H1 (cell line): ENCODE measurements at regions not wholly inside any gene's neighbourhood (a gene's known extent, or its start where the extent isn't known, plus 50 kb on each side); places are given as distances from the start of the nearest gene placed in this dataset.

Experiments used
- ASH2L ChIP-seq: fragments of 200-600, 300-600 bp; sonication (generic); IDR thresholded peaks from one replicate; pipeline ENCODE4 v1.7.1; 2017; ENCODE audit warnings: low read length
- EP300 ChIP-seq, 2 experiments: IDR thresholded peaks; 1 replicate in 1 of 2; 2 replicates in 1 of 2; pipeline ENCODE4 v1.6.1; 2011 to 2012; ENCODE audit warnings: low read depth in 2 of 2, low read length in 2 of 2, mild to moderate bottlenecking in 2 of 2, borderline replicate concordance in 1 of 2, inconsistent platforms in 1 of 2, moderate library complexity in 1 of 2
- EZH2 ChIP-seq: fragments of 200-600 bp; sonication (generic); IDR thresholded peaks from 2 replicates; pipeline ENCODE4 v1.7.1; 2012; ENCODE audit warnings: low read depth, mild to moderate bottlenecking, moderate library complexity, low read length, inconsistent platforms; ENCODE audit not compliant: severe bottlenecking
- POLR2A ChIP-seq, 2 experiments: IDR thresholded peaks; 1 replicate in 1 of 2; 2 replicates in 1 of 2; pipeline ENCODE4 v1.6.1; 2011; ENCODE audit warnings: low read depth in 2 of 2, low read length in 2 of 2, mild to moderate bottlenecking in 2 of 2; ENCODE audit errors: control extremely low read depth in 1 of 2
- RAD21 ChIP-seq, 2 experiments: IDR thresholded peaks in 1 of 2; conservative IDR thresholded peaks in 1 of 2; 2 replicates each; pipeline ENCODE4 v1.6.1; 2011; ENCODE audit warnings: low read depth in 2 of 2, low read length in 2 of 2, improper control_type of control experiment in 1 of 2, inconsistent platforms in 1 of 2, mild to moderate bottlenecking in 1 of 2, moderate library complexity in 1 of 2
- TAF1 ChIP-seq: IDR thresholded peaks from 2 replicates; pipeline ENCODE4 v1.6.1; 2011; ENCODE audit warnings: mild to moderate bottlenecking, low read depth, low read length
- TF ChIP-seq, protein P1 (sequence below), 3 experiments: IDR thresholded peaks; 1 replicate in 2 of 3; 2 replicates in 1 of 3; pipeline versions ENCODE4 v1.5.1 to v1.6.1; 2011; ENCODE audit warnings: low read length in 3 of 3, mild to moderate bottlenecking in 3 of 3, inconsistent platforms in 2 of 3, low read depth in 1 of 3, moderate library complexity in 1 of 3; ENCODE audit not compliant: insufficient read depth in 1 of 3; ENCODE audit errors: control extremely low read depth in 1 of 3
- TF ChIP-seq, protein P2 (sequence below): IDR thresholded peaks from 2 replicates; pipeline ENCODE4 v1.6.1; 2012; ENCODE audit warnings: inconsistent platforms

DNA sequence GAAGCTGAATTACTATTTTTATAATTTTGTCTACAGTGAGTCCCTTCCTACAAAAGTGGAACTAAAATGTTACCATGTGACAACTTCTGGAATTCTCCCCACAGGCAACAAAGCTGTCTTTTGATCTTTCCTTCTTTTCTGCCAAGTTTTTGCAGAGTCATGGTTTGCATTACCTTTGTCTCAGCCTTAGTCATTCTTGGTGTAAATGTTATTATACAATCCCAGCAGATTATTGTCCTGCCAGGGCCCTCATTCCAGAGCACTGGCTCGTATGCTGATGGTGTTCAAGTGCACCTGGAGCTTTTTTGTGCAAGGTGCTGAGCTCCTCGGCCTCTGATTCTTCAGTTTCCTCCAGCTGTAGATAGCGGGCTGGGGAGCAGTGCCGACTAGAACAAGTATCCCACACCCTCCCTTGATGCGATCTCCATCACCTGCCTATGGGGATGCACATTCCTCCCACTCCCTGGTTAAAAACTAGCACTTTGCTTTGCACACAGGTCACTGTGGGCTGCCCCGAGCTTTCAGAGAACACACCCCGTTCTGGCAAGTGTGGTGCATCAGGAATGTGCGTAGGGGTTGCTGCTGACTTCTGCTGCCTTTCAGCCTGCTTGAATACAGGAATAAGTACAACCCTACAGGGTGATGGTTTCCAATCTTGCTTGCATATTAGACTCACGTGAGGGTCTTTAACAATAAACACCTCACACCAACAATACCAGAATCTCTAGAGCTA, 263.6 kb downstream of the RNF144A start:
- TF ChIP-seq POLR2A (IDR thresholded peaks at IDR 0.05; ENCODE audit: control extremely low read depth in 1 of 2, low read depth in 2 of 2, low read length in 2 of 2), result no peak
- no peak for TF ChIP-seq TAF1
- no peak for TF ChIP-seq EZH2
- no peak for TF ChIP-seq RAD21 (IDR thresholded peaks at IDR 0.05 in 1 of 2, conservative IDR thresholded peaks at IDR 0.05 in 1 of 2; ENCODE audit: low read depth in 2 of 2, low read length in 2 of 2)
- no peak for TF ChIP-seq ASH2L
- TF ChIP-seq, protein P1, sequence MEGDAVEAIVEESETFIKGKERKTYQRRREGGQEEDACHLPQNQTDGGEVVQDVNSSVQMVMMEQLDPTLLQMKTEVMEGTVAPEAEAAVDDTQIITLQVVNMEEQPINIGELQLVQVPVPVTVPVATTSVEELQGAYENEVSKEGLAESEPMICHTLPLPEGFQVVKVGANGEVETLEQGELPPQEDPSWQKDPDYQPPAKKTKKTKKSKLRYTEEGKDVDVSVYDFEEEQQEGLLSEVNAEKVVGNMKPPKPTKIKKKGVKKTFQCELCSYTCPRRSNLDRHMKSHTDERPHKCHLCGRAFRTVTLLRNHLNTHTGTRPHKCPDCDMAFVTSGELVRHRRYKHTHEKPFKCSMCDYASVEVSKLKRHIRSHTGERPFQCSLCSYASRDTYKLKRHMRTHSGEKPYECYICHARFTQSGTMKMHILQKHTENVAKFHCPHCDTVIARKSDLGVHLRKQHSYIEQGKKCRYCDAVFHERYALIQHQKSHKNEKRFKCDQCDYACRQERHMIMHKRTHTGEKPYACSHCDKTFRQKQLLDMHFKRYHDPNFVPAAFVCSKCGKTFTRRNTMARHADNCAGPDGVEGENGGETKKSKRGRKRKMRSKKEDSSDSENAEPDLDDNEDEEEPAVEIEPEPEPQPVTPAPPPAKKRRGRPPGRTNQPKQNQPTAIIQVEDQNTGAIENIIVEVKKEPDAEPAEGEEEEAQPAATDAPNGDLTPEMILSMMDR (IDR thresholded peaks at IDR 0.05; ENCODE audit: control extremely low read depth in 1 of 3, insufficient read depth in 1 of 3, low read depth in 1 of 3, low read length in 3 of 3), result no peak
- TF ChIP-seq, protein P2, sequence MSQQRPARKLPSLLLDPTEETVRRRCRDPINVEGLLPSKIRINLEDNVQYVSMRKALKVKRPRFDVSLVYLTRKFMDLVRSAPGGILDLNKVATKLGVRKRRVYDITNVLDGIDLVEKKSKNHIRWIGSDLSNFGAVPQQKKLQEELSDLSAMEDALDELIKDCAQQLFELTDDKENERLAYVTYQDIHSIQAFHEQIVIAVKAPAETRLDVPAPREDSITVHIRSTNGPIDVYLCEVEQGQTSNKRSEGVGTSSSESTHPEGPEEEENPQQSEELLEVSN, result no peak
- TF ChIP-seq EP300 (IDR thresholded peaks at IDR 0.05; ENCODE audit: borderline replicate concordance in 1 of 2, low read depth in 2 of 2, low read length in 2 of 2), result no peak
